SK-N-SH (cell line): ENCODE measurements at regions not wholly inside any gene's neighbourhood (a gene's known extent, or its start where the extent isn't known, plus 50 kb on each side); places are given as distances from the start of the nearest gene placed in this dataset.

Experiments used
- EP300 ChIP-seq, 2 experiments: IDR thresholded peaks; 2 replicates each; pipeline versions ENCODE4 v1.4.0 to v1.6.1; 2012; ENCODE audit warnings: borderline replicate concordance in 1 of 2, low read depth in 1 of 2, low read length in 1 of 2
- EZH2phosphoT487 ChIP-seq: fragments of 200-600 bp; sonication (generic); IDR thresholded peaks from 2 replicates; pipeline ENCODE4 v1.6.1; 2017; ENCODE audit warnings: low read depth, mixed run types, mild to moderate bottlenecking, antibody characterized with exemption, moderate library complexity, borderline replicate concordance
- FOXM1 ChIP-seq: IDR thresholded peaks from 2 replicates; pipeline ENCODE4 v1.4.0; 2012; ENCODE audit warnings: low read depth, mild to moderate bottlenecking
- JUND ChIP-seq: IDR thresholded peaks from 2 replicates; pipeline ENCODE4 v1.4.0; 2012
- NFIC ChIP-seq: IDR thresholded peaks from 2 replicates; pipeline ENCODE4 v1.4.0; 2012; ENCODE audit warnings: borderline replicate concordance
- NRF1 ChIP-seq: IDR thresholded peaks from 2 replicates; pipeline ENCODE4 v1.6.1; 2012; ENCODE audit warnings: low read depth, mild to moderate bottlenecking, low read length
- POLR2AphosphoS5 ChIP-seq: IDR thresholded peaks from 2 replicates; pipeline ENCODE4 v1.6.1; 2012; ENCODE audit warnings: low read depth, low read length
- SIN3A ChIP-seq: IDR thresholded peaks from 2 replicates; pipeline ENCODE4 v1.6.1; 2012; ENCODE audit warnings: low read depth, mild to moderate bottlenecking, low read length, moderate library complexity, borderline replicate concordance
- SMC3 ChIP-seq: IDR thresholded peaks from 2 replicates; pipeline ENCODE4 v1.6.1; 2012; ENCODE audit warnings: low read depth, low read length, improper control_type of control experiment
- TEAD4 ChIP-seq: IDR thresholded peaks from 2 replicates; pipeline ENCODE4 v1.4.0; 2012; ENCODE audit warnings: mild to moderate bottlenecking, borderline replicate concordance; ENCODE audit not compliant: insufficient read depth
- TF ChIP-seq, protein P1 (sequence below): fragments of 200-600 bp; sonication (generic); IDR thresholded peaks from 2 replicates; pipeline ENCODE4 v1.6.1; 2017; ENCODE audit warnings: antibody characterized with exemption, mild to moderate bottlenecking, moderate library complexity
- TF ChIP-seq, protein P2 (sequence below): fragments of 150-350 bp; IDR thresholded peaks from 2 replicates; pipeline ENCODE4 v1.6.1; 2017; ENCODE audit warnings: antibody characterized with exemption, low read length, low read depth, borderline replicate concordance
- TF ChIP-seq, protein P3 (sequence below): IDR thresholded peaks from 2 replicates; pipeline ENCODE4 v1.6.1; 2012; ENCODE audit warnings: mild to moderate bottlenecking, low read depth, low read length, moderate library complexity
- TF ChIP-seq, protein P4 (sequence below): IDR thresholded peaks from 2 replicates; pipeline ENCODE4 v1.4.0; 2012; ENCODE audit warnings: low read depth

DNA sequence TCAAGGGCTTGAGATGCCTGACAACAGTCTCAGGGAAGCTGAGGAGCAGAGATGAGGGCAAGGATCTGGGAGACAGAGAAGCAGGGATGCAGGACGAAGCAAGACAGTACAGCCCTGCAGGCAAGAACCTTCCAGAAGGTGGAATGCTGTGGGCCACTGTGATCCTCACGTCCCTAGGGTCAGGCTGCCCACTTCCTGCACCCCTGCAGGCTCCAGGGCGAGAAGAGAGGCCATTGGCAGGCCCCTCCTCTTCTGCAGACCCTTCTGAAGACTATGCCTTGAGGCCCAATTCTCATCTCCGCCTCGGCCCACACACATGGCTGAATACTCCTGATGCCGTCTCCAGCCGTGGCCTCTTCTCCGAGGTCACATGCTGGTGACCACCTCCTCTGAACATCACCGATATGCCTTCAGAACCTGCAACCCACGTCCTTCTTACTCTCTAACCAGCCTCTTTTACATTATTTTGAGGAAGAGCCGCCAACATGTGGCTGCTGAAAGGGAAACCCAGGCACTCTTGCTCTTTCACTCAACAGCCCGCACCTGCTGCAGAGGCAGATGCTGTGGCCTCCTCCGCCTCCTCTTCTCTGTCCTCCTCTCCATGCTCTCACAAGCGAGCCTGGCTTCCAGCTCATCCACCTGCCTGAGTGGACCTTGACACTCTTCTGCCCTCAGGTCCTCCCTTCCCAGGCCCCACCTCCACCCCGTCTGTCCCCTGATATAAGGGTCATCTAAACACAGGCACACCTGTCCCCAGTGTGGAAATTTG, 181.5 kb downstream of the IRX2 start:
- TF ChIP-seq SMC3, result no peak
- TF ChIP-seq, protein P1, sequence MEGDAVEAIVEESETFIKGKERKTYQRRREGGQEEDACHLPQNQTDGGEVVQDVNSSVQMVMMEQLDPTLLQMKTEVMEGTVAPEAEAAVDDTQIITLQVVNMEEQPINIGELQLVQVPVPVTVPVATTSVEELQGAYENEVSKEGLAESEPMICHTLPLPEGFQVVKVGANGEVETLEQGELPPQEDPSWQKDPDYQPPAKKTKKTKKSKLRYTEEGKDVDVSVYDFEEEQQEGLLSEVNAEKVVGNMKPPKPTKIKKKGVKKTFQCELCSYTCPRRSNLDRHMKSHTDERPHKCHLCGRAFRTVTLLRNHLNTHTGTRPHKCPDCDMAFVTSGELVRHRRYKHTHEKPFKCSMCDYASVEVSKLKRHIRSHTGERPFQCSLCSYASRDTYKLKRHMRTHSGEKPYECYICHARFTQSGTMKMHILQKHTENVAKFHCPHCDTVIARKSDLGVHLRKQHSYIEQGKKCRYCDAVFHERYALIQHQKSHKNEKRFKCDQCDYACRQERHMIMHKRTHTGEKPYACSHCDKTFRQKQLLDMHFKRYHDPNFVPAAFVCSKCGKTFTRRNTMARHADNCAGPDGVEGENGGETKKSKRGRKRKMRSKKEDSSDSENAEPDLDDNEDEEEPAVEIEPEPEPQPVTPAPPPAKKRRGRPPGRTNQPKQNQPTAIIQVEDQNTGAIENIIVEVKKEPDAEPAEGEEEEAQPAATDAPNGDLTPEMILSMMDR, result no peak
- TF ChIP-seq NFIC, result no peak
- TF ChIP-seq EP300 (IDR thresholded peaks at IDR 0.05; ENCODE audit: borderline replicate concordance in 1 of 2, low read depth in 1 of 2, low read length in 1 of 2), result no peak
- TF ChIP-seq TEAD4, result no peak
- TF ChIP-seq POLR2AphosphoS5, result no peak
- TF ChIP-seq JUND, result no peak
- no peak for TF ChIP-seq EZH2phosphoT487
- TF ChIP-seq, protein P2, sequence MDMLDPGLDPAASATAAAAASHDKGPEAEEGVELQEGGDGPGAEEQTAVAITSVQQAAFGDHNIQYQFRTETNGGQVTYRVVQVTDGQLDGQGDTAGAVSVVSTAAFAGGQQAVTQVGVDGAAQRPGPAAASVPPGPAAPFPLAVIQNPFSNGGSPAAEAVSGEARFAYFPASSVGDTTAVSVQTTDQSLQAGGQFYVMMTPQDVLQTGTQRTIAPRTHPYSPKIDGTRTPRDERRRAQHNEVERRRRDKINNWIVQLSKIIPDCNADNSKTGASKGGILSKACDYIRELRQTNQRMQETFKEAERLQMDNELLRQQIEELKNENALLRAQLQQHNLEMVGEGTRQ, result no peak
- no peak for TF ChIP-seq SIN3A
- TF ChIP-seq, protein P3, sequence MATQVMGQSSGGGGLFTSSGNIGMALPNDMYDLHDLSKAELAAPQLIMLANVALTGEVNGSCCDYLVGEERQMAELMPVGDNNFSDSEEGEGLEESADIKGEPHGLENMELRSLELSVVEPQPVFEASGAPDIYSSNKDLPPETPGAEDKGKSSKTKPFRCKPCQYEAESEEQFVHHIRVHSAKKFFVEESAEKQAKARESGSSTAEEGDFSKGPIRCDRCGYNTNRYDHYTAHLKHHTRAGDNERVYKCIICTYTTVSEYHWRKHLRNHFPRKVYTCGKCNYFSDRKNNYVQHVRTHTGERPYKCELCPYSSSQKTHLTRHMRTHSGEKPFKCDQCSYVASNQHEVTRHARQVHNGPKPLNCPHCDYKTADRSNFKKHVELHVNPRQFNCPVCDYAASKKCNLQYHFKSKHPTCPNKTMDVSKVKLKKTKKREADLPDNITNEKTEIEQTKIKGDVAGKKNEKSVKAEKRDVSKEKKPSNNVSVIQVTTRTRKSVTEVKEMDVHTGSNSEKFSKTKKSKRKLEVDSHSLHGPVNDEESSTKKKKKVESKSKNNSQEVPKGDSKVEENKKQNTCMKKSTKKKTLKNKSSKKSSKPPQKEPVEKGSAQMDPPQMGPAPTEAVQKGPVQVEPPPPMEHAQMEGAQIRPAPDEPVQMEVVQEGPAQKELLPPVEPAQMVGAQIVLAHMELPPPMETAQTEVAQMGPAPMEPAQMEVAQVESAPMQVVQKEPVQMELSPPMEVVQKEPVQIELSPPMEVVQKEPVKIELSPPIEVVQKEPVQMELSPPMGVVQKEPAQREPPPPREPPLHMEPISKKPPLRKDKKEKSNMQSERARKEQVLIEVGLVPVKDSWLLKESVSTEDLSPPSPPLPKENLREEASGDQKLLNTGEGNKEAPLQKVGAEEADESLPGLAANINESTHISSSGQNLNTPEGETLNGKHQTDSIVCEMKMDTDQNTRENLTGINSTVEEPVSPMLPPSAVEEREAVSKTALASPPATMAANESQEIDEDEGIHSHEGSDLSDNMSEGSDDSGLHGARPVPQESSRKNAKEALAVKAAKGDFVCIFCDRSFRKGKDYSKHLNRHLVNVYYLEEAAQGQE, result no peak
- no peak for TF ChIP-seq NRF1
- TF ChIP-seq FOXM1, result no peak
- TF ChIP-seq, protein P4, sequence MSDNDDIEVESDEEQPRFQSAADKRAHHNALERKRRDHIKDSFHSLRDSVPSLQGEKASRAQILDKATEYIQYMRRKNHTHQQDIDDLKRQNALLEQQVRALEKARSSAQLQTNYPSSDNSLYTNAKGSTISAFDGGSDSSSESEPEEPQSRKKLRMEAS, result no peak
